Neuronal stem cell (in vitro differentiated cells): ENCODE measurements at regions not wholly inside any gene's neighbourhood (a gene's known extent, or its start where the extent isn't known, plus 50 kb on each side); places are given as distances from the start of the nearest gene placed in this dataset.
A peak's percentile ranks its signal among the peaks of the same experiment; 100 is the strongest.

ENCODE experiments used
- DNase-seq: peaks from one replicate; pipeline ENCODE4 v3.0.0-alpha.2; 2013; ENCODE audit warnings: low spot score
- H2AFZ ChIP-seq: one replicate; pipeline ENCODE4 v1.6.1; 2013; ENCODE audit warnings: mild to moderate bottlenecking, low read length, inconsistent platforms
- H2AK5ac ChIP-seq: 2 replicates; pipeline ENCODE4 v1.6.1; 2013; ENCODE audit warnings: low read depth, mild to moderate bottlenecking, inconsistent platforms, low read length, moderate library complexity, mixed read lengths
- H2BK120ac ChIP-seq: 2 replicates; pipeline ENCODE4 v1.6.1; 2013; ENCODE audit warnings: low read depth, mild to moderate bottlenecking, inconsistent platforms, low read length, moderate library complexity, mixed read lengths
- H2BK12ac ChIP-seq: one replicate; pipeline ENCODE4 v1.6.1; 2013; ENCODE audit warnings: low read length, inconsistent platforms
- H2BK15ac ChIP-seq: 2 replicates; pipeline ENCODE4 v1.6.1; 2013; ENCODE audit warnings: mild to moderate bottlenecking, low read length, inconsistent platforms, mixed read lengths
- H2BK5ac ChIP-seq: one replicate; pipeline ENCODE4 v1.6.1; 2013; ENCODE audit warnings: inconsistent platforms, mild to moderate bottlenecking, low read length, moderate library complexity
- H3K14ac ChIP-seq: one replicate; pipeline ENCODE4 v1.6.1; 2013; ENCODE audit warnings: low read length, inconsistent platforms
- H3K18ac ChIP-seq: 2 replicates; pipeline ENCODE4 v1.6.1; 2013; ENCODE audit warnings: low read length, inconsistent platforms
- H3K23ac ChIP-seq: 2 replicates; pipeline ENCODE4 v1.6.1; 2013; ENCODE audit warnings: low read depth, mild to moderate bottlenecking, mixed read lengths, low read length, inconsistent platforms; ENCODE audit not compliant: poor library complexity
- H3K27ac ChIP-seq: replicated peaks from 3 replicates; pipeline ENCODE4 v1.5.1; 2013; ENCODE audit warnings: low read length, inconsistent platforms
- H3K27me3 ChIP-seq, 3 experiments: 2 replicates each; pipeline ENCODE4 v1.6.1; 2013; ENCODE audit warnings: low read length in 3 of 3, mild to moderate bottlenecking in 2 of 3, inconsistent platforms in 1 of 3, low read depth in 1 of 3, mixed read lengths in 1 of 3, moderate library complexity in 1 of 3; ENCODE audit not compliant: control insufficient read depth in 3 of 3, insufficient read depth in 3 of 3
- H3K36me3 ChIP-seq, 2 donors: replicated peaks in 1 of 2; 2 replicates each; pipeline ENCODE4 v1.6.1; 2013; ENCODE audit warnings: low read length in 2 of 2; ENCODE audit not compliant: control insufficient read depth in 2 of 2, insufficient read depth in 2 of 2
- H3K4ac ChIP-seq: 2 replicates; pipeline ENCODE4 v1.6.1; 2013; ENCODE audit warnings: inconsistent platforms, mild to moderate bottlenecking, low read length, moderate library complexity
- H3K4me1 ChIP-seq, 2 donors: 1 replicate in 1 of 2; 2 replicates in 1 of 2; pipeline ENCODE4 v1.6.1; 2013; ENCODE audit warnings: low read length in 2 of 2, low read depth in 1 of 2; ENCODE audit not compliant: control insufficient read depth in 2 of 2, insufficient read depth in 1 of 2
- H3K4me2 ChIP-seq: one replicate; pipeline ENCODE4 v1.6.1; 2013; ENCODE audit warnings: mild to moderate bottlenecking, low read length, inconsistent platforms; ENCODE audit not compliant: insufficient read depth, poor library complexity, severe bottlenecking
- H3K4me3 ChIP-seq, 2 donors: 2 replicates each; pipeline ENCODE4 v1.5.1; 2013; ENCODE audit warnings: low read length in 2 of 2, mild to moderate bottlenecking in 2 of 2, inconsistent platforms in 1 of 2, moderate library complexity in 1 of 2
- H3K79me1 ChIP-seq: one replicate; pipeline ENCODE4 v1.6.1; 2013; ENCODE audit warnings: low read depth, mild to moderate bottlenecking, inconsistent platforms, low read length, moderate library complexity
- H3K9ac ChIP-seq: one replicate; pipeline ENCODE4 v1.6.1; 2013; ENCODE audit warnings: mild to moderate bottlenecking, low read depth, low read length, inconsistent platforms; ENCODE audit not compliant: poor library complexity
- H3K9me3 ChIP-seq, 2 donors: replicated peaks in 1 of 2; 2 replicates each; pipeline versions ENCODE3 to v1.6.1; 2013; ENCODE audit warnings: low read length in 2 of 2, mild to moderate bottlenecking in 2 of 2, inconsistent platforms in 1 of 2, low read depth in 1 of 2, mixed read lengths in 1 of 2, moderate library complexity in 1 of 2; ENCODE audit not compliant: control insufficient read depth in 2 of 2, insufficient read depth in 1 of 2
- H4K8ac ChIP-seq: one replicate; pipeline ENCODE4 v1.6.1; 2013; ENCODE audit warnings: low read depth, mild to moderate bottlenecking, inconsistent platforms, low read length, moderate library complexity
- H4K91ac ChIP-seq: one replicate; pipeline ENCODE4 v1.6.1; 2013; ENCODE audit warnings: low read length, low read depth, mild to moderate bottlenecking, inconsistent platforms; ENCODE audit not compliant: poor library complexity
- WGBS, 2 donors: extraction: QIAGEN DNeasy Blood & Tissue Kit; methylation state at CpG; one replicate each; pipeline ENCODE4 v1.1.7; 2013; ENCODE audit warnings: missing lambda C conversion rate in 2 of 2, mixed read lengths in 1 of 2; ENCODE audit not compliant: insufficient read length in 2 of 2, insufficient replicate concordance in 1 of 2; ENCODE audit errors: extremely low coverage in 2 of 2; 5-methylcytosine and 5-hydroxymethylcytosine counted together

DNA sequence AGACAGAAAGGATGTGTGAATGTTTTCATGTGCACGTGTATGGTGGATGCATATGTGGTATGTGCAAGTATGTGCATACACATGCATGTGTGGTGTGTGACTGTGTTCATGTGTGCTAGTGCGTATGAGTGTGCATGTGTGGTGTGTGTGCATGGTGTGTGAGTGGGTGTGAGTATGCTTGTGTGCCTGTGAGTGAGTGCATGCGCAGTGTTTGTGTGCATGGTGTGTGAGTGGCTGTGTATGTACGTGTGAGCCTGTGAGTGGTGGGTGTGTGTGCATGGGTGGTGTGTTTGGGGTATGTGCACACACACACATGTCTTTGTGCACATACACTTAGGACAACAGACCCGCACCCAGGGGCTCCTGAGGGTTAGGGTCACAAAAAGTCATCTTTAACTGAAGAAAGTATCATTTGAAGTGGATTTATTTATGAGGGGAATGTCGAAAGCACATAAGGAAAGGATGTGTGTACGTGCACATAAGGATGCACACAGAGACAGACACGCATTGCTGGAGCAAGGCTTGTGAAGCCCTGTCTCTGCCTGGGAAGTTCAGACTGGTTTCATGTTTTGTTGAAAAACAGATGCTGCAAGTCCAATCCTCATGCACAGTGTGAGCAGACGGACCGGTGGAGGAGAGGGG is 237.0 kb downstream of the SYK start:
- no CpG with 5 or more reads among the region's 10 CpGs for WGBS, 2 donors

GRCh38 chr9:91039125-91039834 is 237.7 kb downstream of the SYK start:
- no peak overlapping the region for H2BK120ac ChIP-seq
- H3K4ac ChIP-seq, result peak overlapping the region; percentile 5
- H2AK5ac ChIP-seq, result peak overlapping the region; percentile 46
- no peak overlapping the region for H3K4me3 ChIP-seq
- no peak overlapping the region for H3K27ac ChIP-seq
- H3K36me3 ChIP-seq, result no peaks in the 10 kb centered on the region
- H2BK15ac ChIP-seq, result no peak overlapping the region
- H3K4me2 ChIP-seq, result no peak overlapping the region
- peak overlapping the region; percentile 12 for H3K23ac ChIP-seq
- no peaks in the 10 kb centered on the region for H3K27me3 ChIP-seq
- WGBS, 2 donors, result no CpG with 5 or more reads among the region's 8 CpGs
- H3K9ac ChIP-seq, result peak overlapping the region; percentile 25
- no peak overlapping the region for H2BK5ac ChIP-seq
- H3K18ac ChIP-seq, result peak overlapping the region; percentile 84
- H3K4me1 ChIP-seq, result peaks cover 9 to 14% of the 10 kb centered on the region in 2 donors
- H2AFZ ChIP-seq, result no peak overlapping the region
- no peak overlapping the region for H4K8ac ChIP-seq
- peak overlapping the region; percentile 64 for H3K14ac ChIP-seq
- H3K79me1 ChIP-seq, result peaks cover 2% of the 10 kb centered on the region
- H4K91ac ChIP-seq, result no peak overlapping the region
- DNase-seq, result no peak
- no peak overlapping the region for H2BK12ac ChIP-seq
- H3K9me3 ChIP-seq, result peaks cover 0 to 2% of the 10 kb centered on the region in 2 donors

More for the DNA sequence above, 237.0 kb downstream of the SYK start:
- Histone ChIP-seq H3K4me1 (peaks cover 9 to 13% of the 10 kb centered on the region in 2 donors), H3K4ac (no peak overlapping the region), H2AK5ac (no peak overlapping the region), H3K27me3 (no peaks in the 10 kb centered on the region), H3K36me3 (no peaks in the 10 kb centered on the region), H3K9ac (peak overlapping the region; percentile 10), H3K14ac (peak overlapping the region; percentile 50), H3K79me1 (peaks cover 2% of the 10 kb centered on the region), H3K4me3 (peak overlapping the region in 1 of 2 donors; percentile 68), H2AFZ (peak overlapping the region; percentile 93), H2BK5ac (no peak overlapping the region), H4K91ac (no peak overlapping the region), H3K18ac (peak overlapping the region; percentile 84), H2BK12ac (no peak overlapping the region), H3K23ac (peak overlapping the region; percentile 9), H2BK15ac (no peak overlapping the region), H2BK120ac (no peak overlapping the region), H3K9me3 (peaks cover 0 to 2% of the 10 kb centered on the region in 2 donors), H3K27ac (no peak overlapping the region), H4K8ac (no peak overlapping the region), H3K4me2 (no peak overlapping the region)
- no peak for DNase-seq

DNA sequence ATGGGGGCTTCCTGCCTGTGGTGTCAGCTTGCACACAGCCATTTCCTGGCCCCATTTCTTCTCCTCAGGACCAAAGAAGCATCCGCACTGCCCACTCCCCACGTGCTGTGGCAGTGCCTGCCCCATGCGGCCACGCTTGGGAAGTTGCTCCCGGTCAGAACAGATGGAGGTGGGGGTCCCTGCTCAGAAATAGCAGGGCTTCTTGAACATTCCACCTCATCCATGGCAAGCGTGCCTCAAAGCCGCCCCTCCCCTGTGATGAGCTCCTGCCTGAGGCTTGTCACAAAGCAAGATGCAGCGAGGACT is 238.2 kb downstream of the SYK start:
- WGBS, 2 donors, result no CpG with 5 or more reads among the region's 8 CpGs
- no peak overlapping the region for H3K4ac ChIP-seq

DNA sequence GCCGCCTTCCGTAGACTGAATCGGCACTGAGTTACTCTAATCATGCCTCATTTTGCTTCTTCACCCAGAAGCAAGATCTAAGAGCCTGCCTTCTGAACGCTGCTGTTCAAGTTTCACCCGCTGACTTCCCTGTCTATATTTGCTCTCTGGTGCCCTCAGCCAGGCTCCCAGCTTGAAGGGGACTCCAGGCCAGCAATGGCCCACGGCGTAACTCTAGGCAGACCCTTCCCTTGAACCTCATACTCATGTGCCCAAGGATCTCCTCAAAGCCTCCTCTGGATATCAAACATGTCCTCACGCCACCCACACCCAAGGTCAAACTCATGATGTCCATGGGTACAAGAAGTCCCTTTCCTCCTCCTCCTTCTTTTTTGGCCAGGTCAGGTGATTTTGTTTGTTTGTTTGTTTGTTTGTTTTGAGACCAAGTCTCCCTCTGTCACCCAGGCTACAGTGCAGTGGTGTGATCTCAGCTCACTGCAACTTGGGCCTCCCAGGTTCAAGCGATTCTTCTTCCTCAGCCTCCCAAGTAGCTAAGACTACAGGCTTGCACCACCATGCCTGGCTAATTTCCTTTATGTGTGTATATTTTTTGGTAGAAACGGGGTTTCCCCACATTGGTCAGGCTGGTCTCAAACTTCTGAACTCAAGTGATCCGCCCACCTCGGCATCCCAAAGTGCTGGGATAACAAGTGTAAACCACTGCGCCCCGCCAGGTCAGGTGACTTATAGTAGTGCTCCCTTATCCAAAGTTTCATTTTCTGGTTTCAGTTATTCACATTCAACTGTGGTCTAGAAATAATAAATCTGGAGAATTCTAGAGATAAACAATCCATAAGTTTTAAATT is 239.0 kb downstream of the SYK start:
- no peaks in the 10 kb centered on the region for H3K27me3 ChIP-seq
- no peak overlapping the region for H3K9ac ChIP-seq
- H4K91ac ChIP-seq, result no peak overlapping the region
- H4K8ac ChIP-seq, result no peak overlapping the region
- no peak overlapping the region for H2BK120ac ChIP-seq
- no peak overlapping the region for H3K14ac ChIP-seq
- H3K27ac ChIP-seq, result no peak overlapping the region
- no peak overlapping the region for H3K4me2 ChIP-seq
- DNase-seq, result no peak
- H3K9me3 ChIP-seq, result peaks cover 0 to 2% of the 10 kb centered on the region in 2 donors
- no peak overlapping the region for H2BK5ac ChIP-seq
- peaks cover 2% of the 10 kb centered on the region for H3K79me1 ChIP-seq
- peaks cover 9 to 14% of the 10 kb centered on the region in 2 donors for H3K4me1 ChIP-seq
- H3K18ac ChIP-seq, result no peak overlapping the region
- no CpG with 5 or more reads among the region's 14 CpGs for WGBS, 2 donors
- H3K4ac ChIP-seq, result no peak overlapping the region
- H2AK5ac ChIP-seq, result no peak overlapping the region
- H3K36me3 ChIP-seq, result no peaks in the 10 kb centered on the region
- no peak overlapping the region for H2BK12ac ChIP-seq
- no peak overlapping the region for H3K4me3 ChIP-seq
- no peak overlapping the region for H3K23ac ChIP-seq
- H2BK15ac ChIP-seq, result no peak overlapping the region
- H2AFZ ChIP-seq, result no peak overlapping the region

More for the DNA sequence above, 238.2 kb downstream of the SYK start:
- H3K14ac ChIP-seq, result peak overlapping the region; percentile 64
- H3K9me3 ChIP-seq, result peaks cover 0 to 2% of the 10 kb centered on the region in 2 donors
- H3K36me3 ChIP-seq, result no peaks in the 10 kb centered on the region
- no peak overlapping the region for H4K8ac ChIP-seq
- peak overlapping the region; percentile 46 for H2AK5ac ChIP-seq
- DNase-seq, result no peak
- H4K91ac ChIP-seq, result no peak overlapping the region
- no peak overlapping the region for H2AFZ ChIP-seq
- peaks cover 2% of the 10 kb centered on the region for H3K79me1 ChIP-seq
- H3K27me3 ChIP-seq, result no peaks in the 10 kb centered on the region
- no peak overlapping the region for H3K27ac ChIP-seq
- no peak overlapping the region for H2BK15ac ChIP-seq
- H3K23ac ChIP-seq, result no peak overlapping the region
- no peak overlapping the region for H2BK5ac ChIP-seq
- peaks cover 9 to 14% of the 10 kb centered on the region in 2 donors for H3K4me1 ChIP-seq
- H2BK12ac ChIP-seq, result no peak overlapping the region
- H3K4me3 ChIP-seq, result no peak overlapping the region
- no peak overlapping the region for H2BK120ac ChIP-seq
- no peak overlapping the region for H3K4me2 ChIP-seq
- peak overlapping the region; percentile 41 for H3K18ac ChIP-seq
- H3K9ac ChIP-seq, result no peak overlapping the region
